GM12878 (cell line): ENCODE measurements at regions not wholly inside any gene's neighbourhood (a gene's known extent, or its start where the extent isn't known, plus 50 kb on each side); places are given as distances from the start of the nearest gene placed in this dataset.

ENCODE experiments used
- ATF2 ChIP-seq: IDR thresholded peaks from 2 replicates; pipeline ENCODE4 v1.6.1; 2012; ENCODE audit warnings: low read length, inconsistent platforms
- BMI1 ChIP-seq: fragments of 450-650 bp; IDR thresholded peaks from 2 replicates; pipeline ENCODE4 v1.6.1; 2016; ENCODE audit warnings: mild to moderate bottlenecking, moderate library complexity, borderline replicate concordance
- EP300 ChIP-seq, 2 experiments: fragments of 150-350 bp in 1 of 2; IDR thresholded peaks; 2 replicates each; pipeline ENCODE4 v1.6.1; 2011 to 2012; ENCODE audit warnings: low read depth in 2 of 2, low read length in 2 of 2, borderline replicate concordance in 1 of 2, improper control_type of control experiment in 1 of 2, inconsistent platforms in 1 of 2; ENCODE audit not compliant: control insufficient read depth in 1 of 2
- GABPA ChIP-seq: IDR thresholded peaks from 2 replicates; pipeline ENCODE4 v1.6.1; 2014; ENCODE audit warnings: antibody characterized with exemption, low read depth, mild to moderate bottlenecking, inconsistent platforms
- HDAC2 ChIP-seq: fragments of 200-600 bp; sonication (generic); IDR thresholded peaks from 2 replicates; pipeline ENCODE4 v1.6.1; 2017
- IKZF2 ChIP-seq, 2 experiments: fragments of 450-650 bp; IDR thresholded peaks; 2 replicates each; pipeline ENCODE4 v1.6.1; 2017; ENCODE audit warnings: mild to moderate bottlenecking in 2 of 2, moderate library complexity in 2 of 2
- PBX3 ChIP-seq: IDR thresholded peaks from 2 replicates; pipeline ENCODE4 v1.6.1; 2011; ENCODE audit warnings: mild to moderate bottlenecking, low read depth, low read length, moderate library complexity; ENCODE audit not compliant: insufficient replicate concordance
- REST ChIP-seq: IDR thresholded peaks from 2 replicates; pipeline ENCODE4 v1.6.1; 2012; ENCODE audit warnings: mild to moderate bottlenecking, low read depth, low read length
- ZZZ3 ChIP-seq: IDR thresholded peaks from 2 replicates; pipeline ENCODE4 v1.6.1; 2011; ENCODE audit warnings: low read depth; ENCODE audit not compliant: control insufficient read depth, insufficient read length

GRCh38 chr10:44675387-44675874 lies 235.7 kb upstream of the TMEM72 start:
- TF ChIP-seq REST (no peak), ZZZ3 (no peak), EP300 (IDR thresholded peaks at IDR 0.05; ENCODE audit: borderline replicate concordance in 1 of 2, control insufficient read depth in 1 of 2, low read depth in 2 of 2, low read length in 2 of 2) (no peak), ATF2 (no peak), IKZF2 (IDR thresholded peaks at IDR 0.05) (no peak), GABPA (no peak), HDAC2 (no peak), BMI1 (no peak), PBX3 (no peak)
